Amniotic stem cell (primary cell): ENCODE measurements at regions not wholly inside any gene's neighbourhood (a gene's known extent, or its start where the extent isn't known, plus 50 kb on each side); places are given as distances from the start of the nearest gene placed in this dataset.
"Not testable (repeated sequence)": the region's sequence is repeated elsewhere in the genome, so short reads cannot be mapped to it uniquely, and the experiment has no call there.

Experiments
- DNase-seq: peaks from one replicate; lab custom pipeline; 2025; lab: John Stamatoyannopoulos, UW

- no peak for DNase-seq
Measured at GRCh38 chr7:70846208-70846607, 285.7 kb upstream of the GALNT17 start.

DNA sequence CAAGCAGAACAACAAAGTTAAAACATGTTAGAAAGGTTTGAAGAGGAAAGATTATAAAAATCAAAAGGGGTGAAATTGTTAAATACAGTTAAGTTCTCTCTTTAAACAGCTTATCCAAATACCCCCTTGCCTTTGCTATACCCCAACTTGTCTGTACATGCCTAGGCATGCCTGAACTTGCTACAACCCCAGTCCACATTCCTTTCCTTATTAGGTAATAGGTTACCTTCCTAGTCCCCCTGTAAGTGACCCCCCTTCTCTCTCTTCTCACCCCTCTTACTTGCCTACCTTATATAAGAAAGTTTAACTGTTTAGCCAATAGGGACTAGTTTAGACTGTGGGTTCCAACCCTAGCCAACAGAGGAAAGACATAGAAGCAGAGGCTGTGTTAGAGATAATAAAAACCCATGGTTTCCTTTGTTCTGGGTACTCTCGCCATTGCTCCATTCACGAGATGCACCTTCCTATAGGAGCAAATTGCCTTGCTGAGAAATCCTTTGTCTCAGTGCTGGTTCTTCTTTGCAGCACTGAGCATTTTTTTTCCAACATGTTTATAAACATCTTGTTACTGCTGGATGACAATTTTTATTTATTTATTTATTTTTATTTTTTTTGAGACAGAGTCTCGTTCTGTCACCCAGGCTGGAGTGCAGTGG is 282.2 kb upstream of the GALNT17 start:
- no peak for DNase-seq

- no peak for DNase-seq
Measured at GRCh38 chr7:70855373-70855772, 276.6 kb upstream of the GALNT17 start.

- DNase-seq, result peak; percentile 37
Measured at GRCh38 chr7:70856901-70857630, 274.9 kb upstream of the GALNT17 start.

- no peak for DNase-seq
Measured at GRCh38 chr7:70857793-70858545, 274.0 kb upstream of the GALNT17 start.

- DNase-seq, result no peak
Measured at GRCh38 chr7:70867513-70867912, 264.4 kb upstream of the GALNT17 start.

GRCh38 chr7:70870349-70870748 is 261.6 kb upstream of the GALNT17 start:
- DNase-seq, result no peak

DNA sequence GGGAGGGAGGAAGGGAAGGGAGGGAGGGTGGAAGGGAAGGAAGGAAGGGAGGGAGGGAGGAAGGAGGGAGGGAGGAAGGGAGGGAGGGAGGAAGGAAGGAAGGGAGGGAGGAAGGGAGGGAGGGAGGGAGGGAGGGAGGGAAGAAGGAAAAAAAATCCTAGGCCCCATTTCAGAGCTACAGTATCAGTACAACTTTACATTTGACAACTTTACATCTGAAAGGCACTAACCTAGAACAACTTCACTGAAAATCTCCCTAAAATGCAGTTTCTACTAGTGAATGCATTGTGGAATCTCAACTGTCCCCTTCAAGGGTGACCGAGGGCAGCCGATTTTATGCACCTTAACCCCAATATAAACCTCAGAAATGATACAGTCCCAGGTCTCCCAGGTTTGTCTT is 259.8 kb upstream of the GALNT17 start:
- no peak for DNase-seq

DNA sequence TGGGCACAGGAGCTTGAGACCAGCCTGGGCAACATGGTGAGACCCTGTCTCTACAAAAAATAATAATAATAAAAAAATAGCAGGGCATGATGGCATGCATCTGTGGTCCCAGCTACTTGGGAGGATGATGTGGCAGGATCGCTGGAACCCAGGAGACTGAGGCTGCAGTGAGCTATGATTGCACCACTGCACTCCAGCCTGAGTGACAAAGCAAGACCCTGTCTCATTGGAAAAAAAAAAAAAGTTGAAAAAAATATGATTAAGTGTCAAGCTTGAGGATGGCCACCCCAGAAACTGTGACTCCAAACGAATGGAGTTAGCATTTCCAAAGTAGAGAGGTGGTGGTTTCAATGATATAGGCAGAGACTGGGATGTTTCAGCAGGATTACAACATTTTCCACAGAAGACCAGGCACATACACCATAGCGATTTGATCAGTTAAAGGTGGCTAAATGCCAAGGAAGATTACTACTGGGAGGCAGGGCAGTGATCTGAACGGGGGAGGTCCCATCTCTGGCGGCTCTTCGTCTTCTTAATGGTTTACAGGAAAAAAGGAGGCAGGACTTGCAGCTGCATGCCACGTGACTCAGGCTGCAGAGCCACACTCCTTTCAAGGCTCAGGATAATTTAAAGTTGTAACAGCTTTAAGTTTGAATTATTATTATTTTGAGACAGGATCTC is 250.6 kb upstream of the GALNT17 start:
- no peak for DNase-seq

GRCh38 chr7:70883750-70884439 is 248.0 kb upstream of the GALNT17 start:
- no peak for DNase-seq

DNA sequence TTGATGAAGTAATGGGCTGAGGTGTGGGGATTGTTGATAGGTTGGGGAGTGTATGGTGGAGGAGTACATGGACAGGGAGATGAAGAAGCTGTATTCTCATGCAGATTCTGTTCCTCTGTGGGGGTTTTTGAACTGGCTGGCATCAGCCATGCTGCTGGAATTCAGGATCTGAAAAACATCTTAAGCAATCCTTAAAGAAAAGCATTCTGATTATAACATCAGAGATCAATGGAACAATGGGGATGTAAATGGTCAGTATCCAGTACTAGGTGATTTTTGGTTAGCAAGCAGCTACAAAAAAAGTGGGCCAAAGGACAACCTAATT is 247.5 kb upstream of the GALNT17 start:
- no peak for DNase-seq

GRCh38 chr7:70884809-70885208 is 247.1 kb upstream of the GALNT17 start:
- DNase-seq, result no peak

- no peak for DNase-seq
Measured at GRCh38 chr7:70886547-70886946, 245.4 kb upstream of the GALNT17 start.

DNA sequence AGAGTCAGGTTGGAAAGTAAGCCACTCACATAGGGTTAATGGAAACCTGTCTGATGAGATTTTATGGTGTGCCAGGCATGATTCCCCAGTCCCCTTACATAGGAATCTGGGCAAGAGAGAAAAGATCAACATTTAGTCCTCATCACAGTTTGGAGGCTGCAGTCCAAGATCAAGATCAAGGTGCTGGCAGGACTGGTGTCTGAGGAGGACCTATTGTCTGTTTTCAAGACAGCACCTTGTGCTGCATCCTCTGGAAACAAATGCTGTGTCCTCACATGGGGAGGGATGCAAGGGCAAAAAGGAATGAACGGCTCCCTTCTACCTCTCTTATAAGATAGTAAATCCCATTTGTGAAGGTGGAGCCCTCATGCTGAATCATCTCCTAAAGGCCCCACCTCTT is 244.8 kb upstream of the GALNT17 start:
- DNase-seq, result no peak

GRCh38 chr7:70890147-70890969 is 241.6 kb upstream of the GALNT17 start:
- no peak for DNase-seq

DNA sequence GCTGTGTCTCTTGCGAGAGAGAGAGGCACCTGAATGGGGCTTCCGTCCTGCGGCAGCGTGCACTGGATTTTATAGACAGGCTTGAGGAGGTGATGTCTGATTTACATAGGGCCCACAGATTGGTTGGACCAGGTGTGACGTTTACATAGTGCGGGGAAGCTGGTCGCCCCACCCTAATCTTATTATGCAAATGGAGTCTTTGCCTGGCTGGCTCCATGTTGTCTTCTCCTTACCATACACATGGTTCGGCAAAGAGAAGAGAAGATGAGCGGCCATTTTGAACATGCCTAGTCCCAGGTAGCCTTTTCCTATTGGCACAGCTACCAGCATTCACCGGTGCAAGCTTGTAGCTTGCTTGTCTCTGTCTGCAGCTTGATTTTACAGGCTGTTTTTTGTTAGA is 238.5 kb upstream of the GALNT17 start:
- DNase-seq, result no peak

- no peak for DNase-seq
Measured at GRCh38 chr7:70893971-70894715, 237.8 kb upstream of the GALNT17 start.

DNA sequence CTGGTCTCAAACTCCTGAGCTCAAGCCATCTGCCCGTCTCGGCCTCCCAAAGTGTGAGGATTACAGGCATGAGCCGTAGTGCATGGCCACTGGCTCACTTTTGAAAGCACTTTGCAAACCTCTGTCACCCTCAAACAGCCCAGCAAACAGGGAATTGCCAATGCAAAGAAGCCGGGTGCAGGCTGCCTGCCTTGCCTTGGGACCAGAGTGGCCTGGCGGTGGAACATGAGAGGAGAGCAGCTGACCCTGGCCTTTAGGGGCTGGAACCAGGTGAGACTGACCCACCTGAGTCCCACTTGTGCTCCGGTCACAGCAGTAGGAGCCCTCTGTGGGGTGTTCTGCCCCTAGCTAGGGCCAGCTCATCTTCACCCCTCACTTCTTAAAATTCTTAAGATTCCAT is 237.1 kb upstream of the GALNT17 start:
- no peak for DNase-seq

GRCh38 chr7:70895337-70896200 is 236.4 kb upstream of the GALNT17 start:
- DNase-seq, result not testable (repeated sequence)
